HepG2 (cell line): ENCODE measurements at regions not wholly inside any gene's neighbourhood (a gene's known extent, or its start where the extent isn't known, plus 50 kb on each side); places are given as distances from the start of the nearest gene placed in this dataset.

ENCODE experiments used
- ATAC-seq: fragments of 200-7000 bp; cut with Tn5 transposase; 3 replicates; pipeline ENCODE4 v1.9.1; 2020; ENCODE audit warnings: mild to moderate bottlenecking, moderate library complexity
- BruUV-seq: library from RNA; stranded (reverse); fragments of 400-500 nt; replicated peaks from 2 replicates; lab custom pipeline; 2021; lab: Mats Ljungman, UMichigan
- CTCF ChIA-PET: fragments of 300-600 bp; formaldehyde crosslinking; extraction: SDS; loops from one replicate; lab custom pipeline; 2021; ENCODE audit warnings: low total read pairs, inconsistent platforms, low intra/inter-chr PET ratio; lab: Yijun Ruan, JAX
- POLR2A ChIA-PET: fragments of 350-600 bp; sonication (Branson Sonifier 250); formaldehyde crosslinking; loops from one replicate; lab custom pipeline; 2020; ENCODE audit warnings: antibody characterized with exemption, inconsistent platforms; lab: Yijun Ruan, JAX
- DNase-seq: peaks from one replicate; pipeline ENCODE4 v3.0.0-alpha.2; 2015; ENCODE audit warnings: low spot score
- FAIRE-seq: peaks from 3 replicates; lab custom pipeline; 2011; peaks lifted over from hg19 to GRCh38; lab: Jason Lieb, UNC
- H2AFZ ChIP-seq: one replicate; pipeline ENCODE4 v1.6.1; 2011; ENCODE audit warnings: low read length, inconsistent platforms
- H3K27ac ChIP-seq: fragments of 300-600 bp; 3 replicates; pipeline ENCODE4 v1.8.0; 2011; ENCODE audit warnings: mixed run types, mild to moderate bottlenecking, mixed read lengths, low read length, inconsistent platforms; ENCODE audit not compliant: insufficient read depth; ENCODE audit errors: extremely low read length
- H3K27me3 ChIP-seq, 2 experiments: fragments of 200-600 bp in 1 of 2; 2 replicates in 1 of 2; 3 replicates in 1 of 2; pipeline versions ENCODE4 v1.6.0 to v1.8.0; 2011; ENCODE audit warnings: low read length in 2 of 2, mild to moderate bottlenecking in 2 of 2, moderate library complexity in 2 of 2, inconsistent platforms in 1 of 2; ENCODE audit not compliant: insufficient read depth in 2 of 2, control insufficient read depth in 1 of 2
- H3K36me3 ChIP-seq, 2 experiments: fragments of 200-600 bp in 1 of 2; replicated peaks in 1 of 2; 2 replicates in 1 of 2; 3 replicates in 1 of 2; pipeline versions ENCODE4 v1.5.1 to v1.8.0; 2011; ENCODE audit warnings: low read length in 2 of 2, inconsistent platforms in 1 of 2; ENCODE audit not compliant: insufficient read depth in 2 of 2, control insufficient read depth in 1 of 2
- H3K4me1 ChIP-seq: 2 replicates; pipeline ENCODE4 v1.5.1; 2012; ENCODE audit warnings: low read length, inconsistent platforms; ENCODE audit not compliant: insufficient read depth
- H3K4me2 ChIP-seq: 2 replicates; pipeline ENCODE4 v1.6.0; 2011; ENCODE audit warnings: low read depth, low read length, inconsistent platforms
- H3K4me3 ChIP-seq, 3 experiments: fragments of 200-600 bp in 1 of 3; sonication (generic), shearing (Covaris generic) in 1 of 3; replicated peaks in 1 of 3; 2 replicates each; pipeline ENCODE4 v1.5.1; 2011 to 2016; ENCODE audit warnings: low read length in 3 of 3, inconsistent platforms in 2 of 3, low read depth in 2 of 3, mild to moderate bottlenecking in 2 of 3, control low read depth in 1 of 3, mixed read lengths in 1 of 3; ENCODE audit not compliant: insufficient read depth in 1 of 3
- H3K79me2 ChIP-seq: one replicate; pipeline ENCODE4 v1.6.1; 2011; ENCODE audit warnings: low read length, inconsistent platforms; ENCODE audit not compliant: insufficient read depth
- H3K9ac ChIP-seq: 2 replicates; pipeline ENCODE4 v1.6.0; 2011; ENCODE audit warnings: mild to moderate bottlenecking, low read depth, low read length, inconsistent platforms; ENCODE audit not compliant: insufficient read depth
- H3K9me3 ChIP-seq: 2 replicates; pipeline ENCODE4 v1.5.1; 2012; ENCODE audit warnings: mild to moderate bottlenecking, low read length
- H4K20me1 ChIP-seq: 2 replicates; pipeline ENCODE4 v1.6.0; 2011; ENCODE audit warnings: inconsistent platforms, mild to moderate bottlenecking, low read length, moderate library complexity; ENCODE audit not compliant: insufficient read depth
- KLF13 ChIP-seq: sonication (generic); formaldehyde crosslinking; IDR thresholded peaks from 2 replicates; pipeline ENCODE4 v1.4.0; 2020; ENCODE audit warnings: mild to moderate bottlenecking, missing genetic modification reagents
- SALL2 ChIP-seq: sonication (generic); formaldehyde crosslinking; IDR thresholded peaks from 2 replicates; pipeline ENCODE4 v1.8.1; 2023; ENCODE audit warnings: mild to moderate bottlenecking, missing genetic modification reagents, inconsistent platforms
- ZNF160 ChIP-seq: sonication (generic); formaldehyde crosslinking; IDR thresholded peaks from 2 replicates; pipeline ENCODE4 v1.8.0; 2022; ENCODE audit warnings: mild to moderate bottlenecking, inconsistent platforms, missing genetic modification reagents
- ZSCAN20 ChIP-seq: sonication (generic); formaldehyde crosslinking; IDR thresholded peaks from 2 replicates; pipeline ENCODE4 v1.4.0; 2020; ENCODE audit warnings: missing genetic modification reagents, mild to moderate bottlenecking, borderline replicate concordance
- in situ Hi-C: cut with HindIII; loops from 2 replicates; pipeline ENCODE4 v1.10.0; 2017; ENCODE audit warnings: low pct_unique_long_range_greater_than_20kb; ENCODE audit not compliant: extremely low pct_ligation_motif_present
- intact Hi-C: fragments of 100-400 bp; cut with micrococcal nuclease; formaldehyde crosslinking; loops from one replicate; pipeline ENCODE4 v1.10.0; 2022; ENCODE audit not compliant: unreplicated experiment
- TF ChIP-seq, protein P1 (sequence below): sonication (generic); formaldehyde crosslinking; IDR thresholded peaks from 2 replicates; pipeline ENCODE4 v1.4.0; 2020; ENCODE audit warnings: missing genetic modification reagents, mild to moderate bottlenecking, borderline replicate concordance
- TF ChIP-seq, protein P2 (sequence below), 2 experiments: sonication (generic) in 1 of 2; formaldehyde crosslinking in 1 of 2; IDR thresholded peaks; 2 replicates each; pipeline versions ENCODE4 v1.4.0 to v1.6.1; 2016 to 2020; ENCODE audit warnings: borderline replicate concordance in 1 of 2, low read depth in 1 of 2, mild to moderate bottlenecking in 1 of 2, missing genetic modification reagents in 1 of 2
- TF ChIP-seq, protein P3 (sequence below): sonication (generic); formaldehyde crosslinking; IDR thresholded peaks from 2 replicates; pipeline ENCODE4 v1.8.0; 2022; ENCODE audit warnings: missing genetic modification reagents, mild to moderate bottlenecking, borderline replicate concordance

DNA sequence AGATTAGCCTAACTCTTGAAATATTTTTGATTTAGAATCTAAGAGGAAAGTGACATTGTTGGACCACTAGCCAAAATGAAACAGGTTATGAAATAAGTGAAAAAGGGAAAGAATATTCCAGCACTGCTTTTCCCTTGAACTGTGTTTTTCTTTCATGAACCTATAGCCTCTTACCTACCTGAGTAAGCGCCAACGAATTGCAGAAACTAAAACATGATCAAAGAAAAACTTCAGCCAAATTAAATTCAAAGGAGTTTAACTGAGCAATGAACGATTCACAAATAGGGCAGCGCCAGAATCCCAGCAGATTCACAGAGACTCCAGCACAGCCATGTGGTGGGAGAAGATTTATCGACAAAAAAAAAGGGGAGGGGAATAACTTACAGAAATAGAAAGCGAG is 518.6 kb downstream of the PIK3C3 start (continued):
- TF ChIP-seq, protein P1, sequence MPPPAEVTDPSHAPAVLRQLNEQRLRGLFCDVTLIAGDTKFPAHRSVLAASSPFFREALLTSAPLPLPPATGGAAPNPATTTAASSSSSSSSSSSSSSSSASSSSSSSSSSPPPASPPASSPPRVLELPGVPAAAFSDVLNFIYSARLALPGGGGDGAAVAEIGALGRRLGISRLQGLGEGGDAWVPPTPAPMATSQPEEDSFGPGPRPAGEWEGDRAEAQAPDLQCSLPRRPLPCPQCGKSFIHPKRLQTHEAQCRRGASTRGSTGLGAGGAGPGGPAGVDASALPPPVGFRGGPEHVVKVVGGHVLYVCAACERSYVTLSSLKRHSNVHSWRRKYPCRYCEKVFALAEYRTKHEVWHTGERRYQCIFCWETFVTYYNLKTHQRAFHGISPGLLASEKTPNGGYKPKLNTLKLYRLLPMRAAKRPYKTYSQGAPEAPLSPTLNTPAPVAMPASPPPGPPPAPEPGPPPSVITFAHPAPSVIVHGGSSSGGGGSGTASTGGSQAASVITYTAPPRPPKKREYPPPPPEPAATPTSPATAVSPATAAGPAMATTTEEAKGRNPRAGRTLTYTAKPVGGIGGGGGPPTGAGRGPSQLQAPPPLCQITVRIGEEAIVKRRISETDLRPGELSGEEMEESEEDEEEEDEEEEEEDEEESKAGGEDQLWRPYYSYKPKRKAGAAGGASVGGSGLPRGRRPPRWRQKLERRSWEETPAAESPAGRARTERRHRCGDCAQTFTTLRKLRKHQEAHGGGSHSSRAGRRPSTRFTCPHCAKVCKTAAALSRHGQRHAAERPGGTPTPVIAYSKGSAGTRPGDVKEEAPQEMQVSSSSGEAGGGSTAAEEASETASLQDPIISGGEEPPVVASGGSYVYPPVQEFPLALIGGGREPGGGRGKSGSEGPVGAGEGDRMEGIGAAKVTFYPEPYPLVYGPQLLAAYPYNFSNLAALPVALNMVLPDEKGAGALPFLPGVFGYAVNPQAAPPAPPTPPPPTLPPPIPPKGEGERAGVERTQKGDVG (CRISPR knock-in tag), result no peak
- TF ChIP-seq ZSCAN20 (no peak), SALL2 (CRISPR knock-in tag) (no peak), ZNF160 (CRISPR knock-in tag) (no peak), KLF13 (CRISPR knock-in tag) (no peak)

DNA sequence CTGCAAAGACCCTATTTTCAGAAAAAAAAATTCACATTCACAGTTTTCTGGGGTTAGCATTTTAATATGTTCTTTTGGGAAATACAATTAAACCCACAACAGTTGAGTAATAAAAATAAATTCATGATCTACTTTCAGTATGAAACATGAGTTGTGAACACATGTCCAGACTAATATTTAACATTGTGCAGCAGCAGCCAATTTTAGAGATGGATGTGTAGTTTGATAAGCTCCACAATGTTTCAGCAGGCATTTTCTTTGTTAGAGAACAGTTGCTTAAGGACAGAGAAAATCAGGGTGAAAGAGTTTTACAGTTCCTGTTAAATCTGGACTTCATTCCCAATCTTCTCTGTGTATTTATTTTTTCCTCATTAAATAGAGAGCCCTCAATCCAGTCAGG is 519.5 kb downstream of the PIK3C3 start:
- no peak for FAIRE-seq
- POLR2A ChIA-PET, result no interaction called here
- CTCF ChIA-PET, result no interaction called here

More for the DNA sequence above, 519.5 kb downstream of the PIK3C3 start:
- no peak overlapping the region for H3K9ac ChIP-seq
- TF ChIP-seq, protein P2, sequence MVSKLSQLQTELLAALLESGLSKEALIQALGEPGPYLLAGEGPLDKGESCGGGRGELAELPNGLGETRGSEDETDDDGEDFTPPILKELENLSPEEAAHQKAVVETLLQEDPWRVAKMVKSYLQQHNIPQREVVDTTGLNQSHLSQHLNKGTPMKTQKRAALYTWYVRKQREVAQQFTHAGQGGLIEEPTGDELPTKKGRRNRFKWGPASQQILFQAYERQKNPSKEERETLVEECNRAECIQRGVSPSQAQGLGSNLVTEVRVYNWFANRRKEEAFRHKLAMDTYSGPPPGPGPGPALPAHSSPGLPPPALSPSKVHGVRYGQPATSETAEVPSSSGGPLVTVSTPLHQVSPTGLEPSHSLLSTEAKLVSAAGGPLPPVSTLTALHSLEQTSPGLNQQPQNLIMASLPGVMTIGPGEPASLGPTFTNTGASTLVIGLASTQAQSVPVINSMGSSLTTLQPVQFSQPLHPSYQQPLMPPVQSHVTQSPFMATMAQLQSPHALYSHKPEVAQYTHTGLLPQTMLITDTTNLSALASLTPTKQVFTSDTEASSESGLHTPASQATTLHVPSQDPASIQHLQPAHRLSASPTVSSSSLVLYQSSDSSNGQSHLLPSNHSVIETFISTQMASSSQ (IDR thresholded peaks at IDR 0.05; ENCODE audit: low read depth), result no peak
- TF ChIP-seq, protein P2 (CRISPR knock-in tag; IDR thresholded peaks at IDR 0.05; ENCODE audit: borderline replicate concordance), result no peak
- TF ChIP-seq, protein P3, sequence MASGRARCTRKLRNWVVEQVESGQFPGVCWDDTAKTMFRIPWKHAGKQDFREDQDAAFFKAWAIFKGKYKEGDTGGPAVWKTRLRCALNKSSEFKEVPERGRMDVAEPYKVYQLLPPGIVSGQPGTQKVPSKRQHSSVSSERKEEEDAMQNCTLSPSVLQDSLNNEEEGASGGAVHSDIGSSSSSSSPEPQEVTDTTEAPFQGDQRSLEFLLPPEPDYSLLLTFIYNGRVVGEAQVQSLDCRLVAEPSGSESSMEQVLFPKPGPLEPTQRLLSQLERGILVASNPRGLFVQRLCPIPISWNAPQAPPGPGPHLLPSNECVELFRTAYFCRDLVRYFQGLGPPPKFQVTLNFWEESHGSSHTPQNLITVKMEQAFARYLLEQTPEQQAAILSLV (CRISPR knock-in tag), result no peak
- TF ChIP-seq, all 625 proteins: peak for 0
- Histone ChIP-seq H2AFZ (no peak overlapping the region), H3K4me2 (no peak overlapping the region), H3K27me3 (no peaks in the 10 kb centered on the region), H3K27ac (no peak overlapping the region), H4K20me1 (no peaks in the 10 kb centered on the region), H3K4me3 (no peak overlapping the region), H3K79me2 (no peaks in the 10 kb centered on the region), H3K36me3 (no peaks in the 10 kb centered on the region), H3K4me1 (no peaks in the 10 kb centered on the region), H3K9me3 (0 out of 2 replicates have a peak, but pooled peaks cover 4% of the 10 kb centered on the region)
- in situ Hi-C loops, result no loop called here
- ATAC-seq (no peak), DNase-seq (no peak)
- intact Hi-C loops, result no loop called here
- BruUV-seq, result no TSS peak
